ENCODE measurements at regions not wholly inside any gene's neighbourhood (a gene's known extent, or its start where the extent isn't known, plus 50 kb on each side); places are given as distances from the start of the nearest gene placed in this dataset.

DNA sequence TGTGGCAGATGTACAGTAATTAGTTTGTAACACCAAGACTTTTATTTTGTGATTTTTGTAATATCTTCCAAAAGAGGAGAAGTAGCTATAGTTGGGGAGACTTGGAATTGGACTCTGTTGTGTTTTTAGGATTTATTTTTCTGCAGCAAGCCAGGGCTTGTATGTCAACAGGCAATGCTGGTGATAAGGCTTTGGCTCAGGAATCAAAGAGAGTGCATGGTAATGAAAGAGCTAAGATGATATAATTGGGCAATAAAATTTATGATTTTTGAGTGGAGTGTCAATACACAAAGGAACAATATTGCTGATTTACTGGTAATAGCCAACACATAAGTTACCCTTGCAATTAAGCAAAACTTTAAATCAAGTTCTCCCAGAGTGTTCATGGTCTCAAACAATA, 452.9 kb downstream of the TMEM135 start:
- H3K9me3 ChIP-seq: no peaks in the 10 kb centered on the region
- H3K4me3 ChIP-seq: no peak overlapping the region
- H3K36me3 ChIP-seq: no peaks in the 10 kb centered on the region
- no peaks in the 10 kb centered on the region for H3K27me3 ChIP-seq
- intact Hi-C loops (cut with DNase I; ENCODE audit: low total_unique reads): no loop called here
- no peaks in the 10 kb centered on the region for H3K4me1 ChIP-seq
- TF ChIP-seq, protein P1, sequence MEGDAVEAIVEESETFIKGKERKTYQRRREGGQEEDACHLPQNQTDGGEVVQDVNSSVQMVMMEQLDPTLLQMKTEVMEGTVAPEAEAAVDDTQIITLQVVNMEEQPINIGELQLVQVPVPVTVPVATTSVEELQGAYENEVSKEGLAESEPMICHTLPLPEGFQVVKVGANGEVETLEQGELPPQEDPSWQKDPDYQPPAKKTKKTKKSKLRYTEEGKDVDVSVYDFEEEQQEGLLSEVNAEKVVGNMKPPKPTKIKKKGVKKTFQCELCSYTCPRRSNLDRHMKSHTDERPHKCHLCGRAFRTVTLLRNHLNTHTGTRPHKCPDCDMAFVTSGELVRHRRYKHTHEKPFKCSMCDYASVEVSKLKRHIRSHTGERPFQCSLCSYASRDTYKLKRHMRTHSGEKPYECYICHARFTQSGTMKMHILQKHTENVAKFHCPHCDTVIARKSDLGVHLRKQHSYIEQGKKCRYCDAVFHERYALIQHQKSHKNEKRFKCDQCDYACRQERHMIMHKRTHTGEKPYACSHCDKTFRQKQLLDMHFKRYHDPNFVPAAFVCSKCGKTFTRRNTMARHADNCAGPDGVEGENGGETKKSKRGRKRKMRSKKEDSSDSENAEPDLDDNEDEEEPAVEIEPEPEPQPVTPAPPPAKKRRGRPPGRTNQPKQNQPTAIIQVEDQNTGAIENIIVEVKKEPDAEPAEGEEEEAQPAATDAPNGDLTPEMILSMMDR (IDR thresholded peaks at IDR 0.05): no peak
- H3K27ac ChIP-seq: no peak overlapping the region
- DNase-seq: no peak

DNA sequence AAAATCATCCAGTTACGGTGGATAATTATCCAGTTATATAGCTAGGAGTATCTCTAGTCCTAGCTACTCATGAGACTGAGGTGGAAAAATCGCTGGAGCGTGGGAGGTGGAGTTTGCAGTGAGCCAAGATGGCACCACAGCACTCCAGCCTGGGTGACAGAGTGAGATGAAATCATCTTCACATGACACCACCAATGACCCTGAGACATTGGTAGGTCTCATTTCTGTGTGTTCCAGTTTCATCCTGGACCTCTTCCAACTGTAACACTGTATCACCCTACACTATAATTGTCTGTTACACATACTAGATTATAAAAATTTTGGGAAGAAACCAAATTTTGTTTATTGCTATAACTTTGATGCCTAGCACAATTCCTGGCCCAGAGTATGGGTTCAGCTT, 446.8 kb downstream of the TMEM135 start:
- Histone ChIP-seq H3K4me3 (no peak overlapping the region), H3K4me1 (no peaks in the 10 kb centered on the region), H3K27ac (no peak overlapping the region), H3K36me3 (no peaks in the 10 kb centered on the region), H3K27me3 (no peaks in the 10 kb centered on the region), H3K9me3 (no peaks in the 10 kb centered on the region)
- TF ChIP-seq, protein P1 (IDR thresholded peaks at IDR 0.05): no peak
- DNase-seq: no peak
- intact Hi-C loops (cut with DNase I; ENCODE audit: low total_unique reads): no loop called here

DNA sequence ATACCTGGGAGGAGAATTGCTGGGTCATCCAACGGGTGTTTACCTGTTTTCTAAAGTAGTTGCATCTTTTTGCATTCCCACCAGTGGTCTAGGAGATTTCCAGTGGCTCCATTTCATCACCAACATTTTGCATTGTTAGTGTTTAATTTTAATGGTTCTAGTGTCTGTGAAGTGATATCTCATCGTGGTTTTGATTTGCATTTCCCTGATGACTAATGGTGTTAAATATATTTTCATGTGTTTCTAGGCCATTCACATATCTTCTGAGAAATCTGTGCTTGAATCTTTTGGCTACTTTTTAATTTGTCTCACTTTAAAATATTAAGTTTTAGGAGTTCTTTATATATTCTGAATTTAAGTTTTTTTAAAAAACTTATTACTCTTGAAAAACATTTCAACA, 439.6 kb downstream of the TMEM135 start:
- no peak overlapping the region for H3K27ac ChIP-seq

DNA sequence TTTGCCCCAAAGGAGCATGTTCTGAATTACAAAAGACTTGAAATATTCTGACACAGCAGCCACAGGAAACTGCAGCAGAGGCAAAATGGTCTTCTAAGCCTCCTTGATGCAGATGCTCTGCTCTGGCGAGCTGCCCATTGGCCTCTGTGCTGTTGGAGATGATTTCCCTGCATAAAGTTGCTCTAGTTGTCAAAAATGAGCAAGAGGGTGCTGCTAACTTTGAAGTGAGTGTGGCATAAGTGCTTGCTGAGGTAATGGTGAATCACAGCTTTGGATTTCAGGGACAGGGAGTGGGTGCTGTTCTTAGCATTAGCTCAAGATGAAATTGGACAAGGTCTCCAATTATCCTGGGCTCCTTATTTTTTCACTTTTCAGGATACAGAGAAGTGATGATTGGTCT, 435.4 kb downstream of the TMEM135 start:
- intact Hi-C loops (cut with DNase I; ENCODE audit: low total_unique reads): no loop called here
- Histone ChIP-seq H3K4me3 (no peak overlapping the region), H3K4me1 (no peaks in the 10 kb centered on the region), H3K9me3 (no peaks in the 10 kb centered on the region), H3K27me3 (no peaks in the 10 kb centered on the region), H3K36me3 (no peaks in the 10 kb centered on the region), H3K27ac (no peak overlapping the region)
- no peak for DNase-seq
- TF ChIP-seq, protein P1 (IDR thresholded peaks at IDR 0.05): no peak

More for the DNA sequence above, 439.6 kb downstream of the TMEM135 start:
- no peak overlapping the region for H3K4me3 ChIP-seq
- no peaks in the 10 kb centered on the region for H3K27me3 ChIP-seq
- H3K4me1 ChIP-seq: no peaks in the 10 kb centered on the region
- TF ChIP-seq, protein P1 (IDR thresholded peaks at IDR 0.05): no peak
- intact Hi-C loops (cut with DNase I; ENCODE audit: low total_unique reads): no loop called here
- no peaks in the 10 kb centered on the region for H3K36me3 ChIP-seq
- DNase-seq: no peak
- H3K9me3 ChIP-seq: no peaks in the 10 kb centered on the region

DNA sequence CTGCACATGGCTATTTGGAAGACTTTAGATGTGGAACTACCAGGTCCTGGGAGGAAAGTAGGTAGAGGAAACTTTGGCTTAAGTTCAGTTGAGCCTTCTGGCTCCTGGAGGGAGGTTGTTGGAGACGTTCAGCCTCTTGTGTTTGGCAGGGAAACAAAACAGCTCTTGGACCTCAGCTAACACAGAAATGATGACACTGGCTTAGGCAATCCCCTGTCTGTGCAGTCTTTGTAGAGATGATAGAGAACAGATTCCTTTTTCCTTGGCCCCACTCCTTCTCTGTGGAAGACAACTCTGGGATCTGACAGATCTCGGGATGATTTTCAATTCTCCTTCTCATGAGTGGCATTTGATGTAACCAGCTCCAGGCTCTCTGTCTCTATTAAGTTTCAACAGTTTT, 428.5 kb downstream of the TMEM135 start:
- DNase-seq: no peak
- intact Hi-C loops (cut with DNase I; ENCODE audit: low total_unique reads): no loop called here
- TF ChIP-seq, protein P1 (IDR thresholded peaks at IDR 0.05): no peak
- Histone ChIP-seq H3K9me3 (no peaks in the 10 kb centered on the region), H3K4me1 (no peaks in the 10 kb centered on the region), H3K27ac (no peak overlapping the region), H3K36me3 (no peaks in the 10 kb centered on the region), H3K4me3 (no peak overlapping the region), H3K27me3 (no peaks in the 10 kb centered on the region)

DNA sequence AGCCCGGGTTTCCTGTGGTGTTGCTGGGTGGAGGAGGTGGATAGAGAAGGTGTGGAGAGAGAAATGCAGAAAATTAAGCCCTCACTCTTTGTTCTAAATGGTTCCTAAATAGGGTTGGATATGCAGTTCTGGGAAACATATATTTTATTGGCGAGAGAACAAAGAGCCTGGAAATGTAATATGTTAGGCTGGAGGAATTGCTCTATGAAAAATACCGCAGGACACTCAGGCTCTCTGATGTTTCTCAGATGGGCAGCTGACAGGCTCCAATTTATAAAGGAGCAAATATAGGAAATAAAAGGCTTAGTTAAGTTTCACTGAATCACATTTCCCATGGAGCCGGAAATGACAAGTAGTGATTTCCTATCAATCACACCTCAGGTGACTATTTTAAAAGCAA, 428.0 kb downstream of the TMEM135 start:
- DNase-seq: no peak
- Histone ChIP-seq H3K27ac (no peak overlapping the region), H3K4me3 (no peak overlapping the region), H3K9me3 (no peaks in the 10 kb centered on the region), H3K4me1 (no peaks in the 10 kb centered on the region), H3K36me3 (no peaks in the 10 kb centered on the region), H3K27me3 (no peaks in the 10 kb centered on the region)
- TF ChIP-seq, protein P1 (IDR thresholded peaks at IDR 0.05): no peak
- intact Hi-C loops (cut with DNase I; ENCODE audit: low total_unique reads): no loop called here

All from tibial artery (tissue), 4 donors.